HG02852 (cell line): ENCODE measurements at regions not wholly inside any gene's neighbourhood (a gene's known extent, or its start where the extent isn't known, plus 50 kb on each side); places are given as distances from the start of the nearest gene placed in this dataset.
"Not testable (repeated sequence)": the region's sequence is repeated elsewhere in the genome, so short reads cannot be mapped to it uniquely, and the experiment has no call there.

Source experiments
- ATAC-seq: cut with Tn5 transposase; IDR thresholded peaks from one replicate; pipeline ENCODE4 v1.9.1; 2021; ENCODE audit warnings: mild to moderate bottlenecking, moderate library complexity; ENCODE audit not compliant: unreplicated experiment

DNA sequence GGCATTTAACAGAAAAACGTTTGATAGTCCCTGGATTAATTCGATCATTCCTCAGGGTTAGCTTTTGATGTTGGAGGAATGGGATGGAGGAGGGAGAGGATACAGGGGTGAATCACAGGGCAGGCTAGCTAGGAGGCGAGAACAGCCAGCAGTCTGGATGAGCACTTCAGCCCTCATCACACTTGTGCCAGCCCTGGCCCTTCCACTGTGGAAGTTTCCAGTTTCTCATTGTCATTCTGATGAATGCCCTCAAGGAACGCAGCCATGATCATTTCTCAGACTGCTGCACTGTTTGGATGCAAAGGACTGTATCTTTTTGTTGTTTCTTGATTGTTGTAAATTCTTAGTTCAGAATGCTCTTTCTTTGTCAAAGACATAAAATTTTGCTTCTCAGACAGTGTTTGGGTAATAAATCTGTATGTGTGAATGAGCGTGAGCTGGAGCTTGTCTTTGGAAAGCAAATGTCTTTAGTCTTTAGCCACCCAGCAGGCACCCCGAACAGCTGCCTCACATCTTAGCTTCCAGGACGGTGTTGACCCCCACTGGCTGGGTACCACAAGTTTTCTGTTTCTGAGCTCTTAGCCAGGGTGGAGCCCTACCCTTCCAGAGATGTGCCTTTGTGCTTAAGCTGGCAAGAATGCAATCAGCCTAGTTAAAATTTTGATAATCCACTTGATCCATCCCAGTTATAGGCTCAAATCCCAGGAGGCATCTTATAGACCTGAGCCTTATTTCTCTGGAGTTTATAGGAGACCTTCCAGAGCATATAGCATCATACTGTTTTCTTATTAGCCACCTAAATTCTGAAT lies 121.1 kb downstream of the PDCD6IP start:
- no peak for ATAC-seq

DNA sequence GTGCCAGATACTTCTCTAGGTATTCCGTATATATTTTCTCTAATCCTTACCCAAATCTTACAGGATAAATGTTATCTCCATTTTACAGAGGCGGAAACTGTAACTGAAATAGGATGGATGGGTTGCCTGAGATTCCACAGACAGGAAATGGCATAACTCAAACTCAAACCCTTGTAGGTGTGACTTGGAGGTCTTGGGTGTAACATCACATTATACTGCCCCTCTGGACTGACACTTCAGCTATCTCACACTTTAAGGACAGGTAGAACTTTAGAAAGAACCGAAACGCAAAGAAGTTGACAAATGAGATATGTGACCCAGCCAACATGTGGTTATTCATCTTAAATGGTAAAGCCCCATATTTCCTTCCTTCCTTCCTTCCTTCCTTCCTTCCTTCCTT lies 122.1 kb downstream of the PDCD6IP start:
- ATAC-seq: no peak

DNA sequence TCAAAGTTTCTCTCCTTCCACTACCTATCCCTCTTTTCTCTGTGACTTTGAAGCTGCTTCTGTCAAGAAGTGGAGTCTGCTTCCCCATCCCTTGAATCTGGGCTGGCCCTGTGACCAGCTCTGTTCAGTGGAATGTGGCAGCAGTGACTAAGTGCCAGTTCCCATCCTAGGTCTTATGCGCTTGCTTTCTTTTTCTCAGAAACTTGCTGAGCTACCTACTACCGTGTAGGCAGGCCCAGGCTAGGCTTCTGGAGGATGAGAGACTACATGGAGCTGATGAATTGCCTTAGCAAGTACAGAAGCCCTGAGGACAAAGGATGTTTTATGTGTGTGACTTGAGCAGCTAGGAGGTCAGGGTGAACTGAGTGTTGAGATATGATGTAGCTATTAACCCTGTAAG lies 123.2 kb downstream of the PDCD6IP start:
- no peak for ATAC-seq

DNA sequence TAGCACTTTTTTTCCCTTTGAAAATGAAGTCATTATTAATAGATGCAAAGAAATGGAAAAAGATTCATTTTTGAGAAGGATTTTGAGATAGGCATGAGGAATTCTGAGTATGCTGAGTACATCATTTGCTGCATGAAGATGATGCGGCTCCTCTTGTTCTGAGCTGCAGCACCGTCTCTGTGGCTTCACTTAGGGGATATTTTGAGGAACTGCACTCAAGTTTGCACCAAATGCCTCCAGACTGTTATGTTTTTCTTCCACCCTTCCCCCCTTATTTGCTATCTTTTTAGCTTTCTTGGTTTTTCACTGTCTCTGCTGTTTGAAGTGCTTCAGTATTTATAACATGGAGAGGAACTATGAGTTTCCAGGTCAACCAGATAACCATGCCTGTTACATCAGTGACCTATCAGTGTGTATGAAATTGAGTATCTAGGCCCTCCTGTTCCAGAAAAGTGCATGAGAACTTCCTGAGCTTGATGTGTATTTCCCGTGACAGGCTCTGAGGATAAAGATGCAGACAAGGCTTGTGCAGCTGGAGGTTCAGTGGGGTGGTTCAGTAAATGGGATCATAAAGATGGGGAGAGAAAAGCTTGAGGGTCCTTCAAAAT lies 128.7 kb downstream of the PDCD6IP start:
- no peak for ATAC-seq

DNA sequence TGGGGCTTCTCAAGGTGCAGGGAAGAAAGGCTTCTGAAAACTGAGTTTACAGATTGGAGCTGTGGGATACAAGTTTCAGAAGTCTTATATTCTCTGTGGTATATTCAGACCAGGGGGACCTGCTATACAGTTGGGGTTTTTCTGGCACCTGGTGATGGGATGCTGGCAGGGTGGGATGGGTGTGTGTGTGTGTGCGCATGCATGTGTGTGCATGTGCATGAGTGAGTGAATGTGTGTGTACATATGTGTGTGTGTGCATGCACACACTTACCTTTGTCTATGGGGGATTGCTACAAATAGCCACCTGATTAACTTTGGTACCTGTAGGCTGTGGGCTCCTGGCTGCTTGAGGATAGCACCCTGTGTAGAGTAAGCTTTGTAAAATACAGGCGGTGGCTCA lies 131.4 kb downstream of the PDCD6IP start:
- no peak for ATAC-seq

DNA sequence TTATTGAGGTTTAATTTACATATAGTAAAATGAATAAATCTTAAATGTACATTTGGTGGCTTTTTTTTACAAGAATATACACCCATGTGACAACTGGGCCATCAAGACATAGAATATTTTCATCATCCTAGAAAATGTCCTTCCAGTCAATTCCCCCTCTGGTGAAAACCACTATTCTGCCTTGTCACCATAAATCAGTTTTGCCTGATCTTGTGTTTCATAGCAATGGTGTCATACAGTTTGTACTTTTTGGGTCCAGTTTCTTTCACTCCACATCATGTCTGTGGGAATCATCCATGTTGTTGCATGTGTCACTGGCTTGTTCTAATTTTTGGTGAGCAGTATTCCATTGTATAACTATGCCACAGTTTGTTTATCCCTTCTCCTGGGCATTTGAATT lies 133.1 kb downstream of the PDCD6IP start:
- ATAC-seq: no peak

DNA sequence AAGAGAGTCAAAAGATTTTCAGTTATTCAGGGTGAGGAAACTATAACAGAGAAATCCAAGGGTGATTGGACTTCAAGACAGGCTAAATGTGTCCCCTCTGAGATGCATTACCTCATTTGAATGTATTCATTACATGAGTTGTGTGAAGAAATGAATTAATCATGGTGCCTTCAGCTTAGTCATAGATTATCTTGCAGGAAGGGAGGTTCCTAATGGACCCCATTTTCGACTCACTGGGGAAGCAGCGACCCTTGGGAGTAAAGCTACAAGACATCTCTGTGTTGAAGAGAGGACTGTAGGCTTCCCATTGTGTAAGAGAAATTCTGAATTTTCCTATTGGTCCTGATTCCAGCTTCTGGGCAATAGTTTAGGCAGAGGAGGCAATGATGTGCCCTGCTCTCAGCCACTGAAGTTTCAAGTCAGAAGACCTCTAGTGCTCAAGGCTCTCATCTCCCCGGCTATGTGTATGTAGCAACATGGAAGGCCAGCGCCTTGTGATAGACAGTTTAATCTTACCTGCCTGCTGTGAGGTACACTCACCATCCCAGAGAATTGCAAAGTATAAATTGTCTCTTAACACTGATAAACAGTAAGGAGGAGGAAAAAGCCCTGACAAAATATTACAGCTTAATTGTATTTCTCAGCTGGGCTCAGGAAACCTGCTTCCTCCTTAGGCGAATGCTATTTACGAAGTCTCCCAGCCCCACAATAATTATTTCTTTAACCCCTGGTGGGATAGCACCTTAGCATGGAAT lies 133.8 kb downstream of the PDCD6IP start:
- ATAC-seq: no peak

DNA sequence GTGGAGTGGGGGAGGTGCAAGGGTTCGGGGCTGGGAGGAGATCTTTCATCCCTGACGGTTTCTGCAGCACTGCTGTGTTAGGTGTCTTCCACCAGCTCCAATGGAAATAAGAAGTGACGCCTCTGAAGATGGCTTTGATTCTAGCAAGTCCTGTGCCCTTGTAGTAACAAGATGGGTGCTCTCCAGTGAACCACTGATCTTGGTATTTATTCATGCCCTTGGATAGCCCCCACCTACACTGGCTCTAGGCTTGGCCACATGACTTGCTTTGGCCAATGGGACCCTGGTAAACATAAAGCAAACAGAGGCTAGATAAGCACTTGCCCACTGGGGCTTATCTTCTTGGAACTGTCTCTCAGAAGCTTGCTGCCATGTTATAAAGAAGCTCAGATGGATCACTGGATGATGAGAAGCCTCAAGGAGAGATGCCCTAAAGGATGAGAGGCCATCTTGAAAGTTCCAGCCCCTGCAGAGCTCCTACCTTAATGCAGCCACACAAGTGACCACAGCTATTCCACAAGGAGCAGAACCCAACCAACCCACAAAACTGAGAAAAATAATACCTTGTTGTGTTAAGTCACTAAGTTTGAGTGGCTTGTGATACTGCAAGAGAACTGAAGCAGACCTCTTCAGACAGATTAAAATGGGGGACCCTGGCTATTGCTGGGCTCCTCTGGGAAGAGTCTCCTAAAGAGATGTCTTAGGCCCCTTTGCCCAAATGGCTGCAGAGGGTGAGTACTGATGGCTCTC lies 137.9 kb downstream of the PDCD6IP start:
- ATAC-seq: no peak

DNA sequence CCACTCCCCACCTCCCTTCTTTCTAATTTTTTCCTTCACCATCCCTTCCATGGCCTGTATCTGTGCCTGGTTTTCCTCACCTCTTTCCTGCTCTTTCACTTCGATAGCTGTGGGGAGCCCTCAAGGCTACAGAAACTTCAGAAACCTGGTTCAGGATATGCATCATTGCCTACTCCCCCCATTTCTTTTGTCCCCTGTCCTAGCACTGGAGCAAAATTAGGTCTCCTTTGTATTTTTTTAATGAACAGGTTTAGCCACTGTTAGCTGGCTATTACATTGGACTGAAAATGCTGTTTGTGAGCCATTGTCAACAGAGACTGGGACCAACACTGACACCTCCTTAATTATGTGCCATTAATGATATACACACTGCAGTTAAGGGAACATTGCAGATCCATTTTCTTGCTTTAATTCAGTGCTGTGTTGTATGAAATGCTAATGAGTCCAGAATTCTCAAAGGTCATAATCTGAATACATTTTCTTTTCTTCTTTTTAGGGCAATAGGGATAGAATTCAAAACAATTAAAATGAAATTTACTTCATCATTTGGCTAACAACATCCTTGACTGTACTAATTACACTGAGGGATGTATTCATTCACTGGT lies 138.6 kb downstream of the PDCD6IP start:
- ATAC-seq: no peak

DNA sequence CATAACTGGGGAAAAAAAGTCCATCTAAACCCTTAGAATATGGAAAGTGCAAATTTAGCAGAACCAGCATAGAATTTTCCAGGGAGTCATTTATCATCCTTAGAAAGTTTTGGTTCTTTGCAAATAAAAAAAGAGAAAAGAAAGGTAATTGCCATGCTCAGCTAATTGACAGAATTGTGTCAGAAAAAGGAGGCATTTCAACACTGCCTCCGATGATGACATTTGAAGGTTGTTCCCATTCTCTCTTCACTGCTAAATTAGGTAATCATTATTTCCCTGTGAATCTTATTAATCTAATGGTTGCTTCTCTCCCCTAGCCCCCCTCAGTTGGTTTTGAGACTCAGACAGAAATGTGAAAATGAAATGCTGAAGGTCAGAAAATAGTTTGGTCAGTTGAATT lies 139.2 kb downstream of the PDCD6IP start:
- ATAC-seq: no peak

DNA sequence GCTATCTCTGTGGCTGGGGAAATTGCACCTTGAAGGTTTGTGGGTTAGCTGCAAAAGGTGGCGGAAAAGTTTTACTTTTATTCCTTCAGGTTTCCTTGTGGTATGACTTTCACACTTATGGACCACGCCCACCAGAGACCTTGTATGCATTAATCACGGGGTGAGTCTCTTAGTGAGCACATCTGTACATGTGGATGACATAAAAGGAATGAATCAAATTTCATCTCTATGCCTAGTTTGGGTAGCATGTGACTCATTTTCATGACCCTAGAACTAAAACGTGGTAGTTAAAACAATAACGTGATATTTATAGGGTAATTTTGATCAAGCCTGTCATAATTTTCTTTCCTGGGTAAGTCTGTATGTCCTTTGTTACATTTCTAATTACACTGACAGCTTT lies 141.7 kb downstream of the PDCD6IP start:
- ATAC-seq: no peak

DNA sequence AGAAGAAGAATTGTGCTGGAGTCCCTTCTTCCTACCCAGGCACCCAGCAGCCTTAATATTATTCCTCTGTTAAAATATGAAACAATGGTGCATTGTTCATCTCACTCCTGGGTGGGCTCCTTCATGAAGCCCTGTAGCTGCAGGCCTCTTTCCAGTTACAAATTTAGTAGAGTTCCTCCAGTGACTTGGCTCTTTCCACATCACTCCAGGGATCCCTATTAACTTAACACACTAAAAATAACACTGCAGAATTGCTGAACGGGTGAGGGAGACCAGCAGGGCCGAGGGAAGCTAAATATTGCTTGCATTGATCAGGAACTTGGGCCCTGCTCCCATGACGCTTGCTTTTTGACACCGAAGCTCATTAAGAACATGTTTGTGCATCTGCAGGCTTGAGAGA lies 142.3 kb downstream of the PDCD6IP start:
- ATAC-seq: no peak

DNA sequence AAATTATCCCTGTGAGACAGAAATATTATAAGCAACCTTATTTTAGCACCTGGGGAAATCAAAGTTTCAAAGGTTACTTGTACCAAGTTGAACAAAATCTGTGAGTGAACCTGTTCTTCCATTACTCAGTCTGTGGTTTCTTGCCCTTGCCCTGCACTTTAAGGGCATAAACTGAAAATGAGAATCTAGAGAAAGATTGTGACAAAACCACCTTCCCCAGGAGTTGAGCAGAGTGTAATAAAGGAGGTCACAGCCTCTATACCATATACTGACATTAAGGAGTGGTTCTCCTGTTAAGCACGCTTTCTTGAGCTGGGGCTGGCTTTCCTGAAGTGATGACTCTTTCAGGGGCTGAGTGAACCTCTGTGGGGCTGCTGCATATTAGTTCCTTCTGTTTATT lies 143.4 kb downstream of the PDCD6IP start:
- no peak for ATAC-seq

DNA sequence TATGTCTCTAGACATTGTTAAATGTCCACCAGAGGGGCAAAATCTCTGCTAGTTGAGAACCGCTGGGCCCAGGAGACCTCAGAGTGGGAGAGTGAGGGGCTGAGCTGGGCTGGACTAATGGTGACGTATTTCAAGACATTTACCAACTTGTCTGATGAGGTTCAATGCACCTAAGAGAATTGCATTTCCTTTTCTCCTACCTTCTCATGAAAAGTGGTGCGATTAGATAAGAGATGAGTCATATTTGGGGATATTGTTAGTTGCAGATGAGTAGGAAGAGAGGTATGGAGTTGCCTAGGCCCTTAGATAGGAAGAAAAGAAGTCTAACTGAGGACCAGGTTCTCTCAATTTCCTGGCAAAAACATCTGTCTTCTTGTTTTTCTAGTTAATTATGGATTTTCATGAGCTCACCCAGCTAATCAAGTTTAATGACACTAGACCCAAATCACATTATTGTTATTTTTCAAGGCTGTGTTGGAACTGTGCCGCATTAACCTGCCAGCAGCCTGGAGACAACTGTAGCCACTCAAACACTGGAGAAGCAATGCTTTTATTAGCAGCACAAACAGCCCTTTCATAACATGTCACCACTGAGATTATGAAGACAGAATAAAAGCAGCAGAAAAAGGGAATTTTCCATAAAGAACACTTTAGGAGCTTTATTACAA lies 144.2 kb downstream of the PDCD6IP start:
- no peak for ATAC-seq

DNA sequence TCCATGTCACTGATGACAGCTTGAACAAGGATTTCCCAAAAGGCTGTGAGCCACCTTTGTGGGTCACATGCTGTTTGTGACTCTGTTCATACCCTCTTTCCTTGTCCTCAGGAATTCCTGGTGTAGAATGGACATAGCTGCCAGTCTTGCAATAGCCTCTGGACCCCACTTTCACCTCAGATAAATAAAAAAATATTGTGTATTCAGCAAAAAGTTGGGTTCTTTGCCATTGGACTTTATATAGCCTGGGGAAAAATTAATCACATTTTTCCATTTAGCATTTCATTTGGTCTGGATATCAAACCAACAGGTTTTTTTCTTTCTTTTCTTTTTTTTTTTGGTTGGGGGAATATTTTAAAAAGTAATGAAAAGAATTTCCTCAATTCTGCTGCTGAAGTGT lies 144.8 kb downstream of the PDCD6IP start:
- no peak for ATAC-seq

DNA sequence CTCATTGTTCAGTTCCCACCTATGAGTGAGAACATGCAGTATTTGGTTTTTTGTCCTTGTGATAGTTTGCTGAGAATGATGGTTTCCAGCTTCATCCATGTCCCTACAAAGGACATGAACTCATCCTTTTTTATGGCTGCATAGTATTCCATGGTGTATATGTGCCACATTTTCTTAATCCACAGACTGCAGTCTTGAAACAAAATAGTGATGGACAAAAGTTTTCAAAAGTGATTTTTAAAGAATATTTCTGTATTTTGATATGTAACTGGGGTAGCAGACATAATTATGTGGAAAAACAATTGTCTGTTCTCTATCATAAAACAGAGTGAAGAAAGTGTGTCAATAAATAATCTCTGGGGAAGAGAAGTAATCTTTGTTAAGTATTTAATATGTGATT lies 148.2 kb downstream of the PDCD6IP start:
- ATAC-seq: not testable (repeated sequence)

DNA sequence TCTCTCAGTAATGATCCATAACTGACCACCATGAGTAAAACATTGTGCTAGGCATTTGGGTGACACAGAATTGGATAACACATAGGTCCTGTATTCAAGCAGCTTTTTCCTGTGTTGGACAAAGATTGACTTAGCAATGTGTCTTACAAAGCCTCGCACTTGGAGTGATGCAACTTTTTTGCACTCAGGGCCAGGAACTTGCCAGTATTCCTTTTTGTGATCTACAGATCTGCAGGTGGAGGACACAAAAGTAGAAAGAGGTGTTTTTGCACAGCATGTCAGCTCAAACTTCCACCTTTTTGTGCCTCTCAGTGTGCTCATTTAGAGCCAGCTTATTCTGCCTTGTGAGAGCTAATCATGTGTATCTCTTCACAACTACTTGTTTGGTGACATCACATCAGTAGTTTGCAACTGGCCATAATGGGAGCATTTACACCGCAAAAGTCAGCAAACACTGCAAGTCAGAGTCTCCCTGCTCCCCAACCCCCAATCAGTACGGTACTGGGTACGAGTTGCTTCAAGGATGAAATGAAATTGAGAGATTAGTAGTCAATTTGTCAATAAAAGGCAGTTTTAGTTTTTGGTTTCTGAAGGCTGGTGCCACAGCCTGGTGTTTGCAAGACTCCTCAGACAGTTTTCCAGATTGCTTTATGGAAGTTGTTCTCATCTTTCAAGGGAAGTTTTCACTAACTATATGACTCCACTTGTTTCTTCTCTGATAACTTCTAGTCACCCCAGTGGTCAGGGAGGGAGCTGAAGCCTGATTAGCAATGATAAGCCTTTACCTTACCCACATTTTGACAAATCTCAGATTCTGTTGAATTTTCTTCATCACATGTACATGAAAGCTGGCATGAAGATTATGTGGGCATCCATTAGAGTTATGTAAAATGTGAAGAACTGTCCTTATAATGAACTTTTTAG lies 149.1 kb downstream of the PDCD6IP start:
- no peak for ATAC-seq

DNA sequence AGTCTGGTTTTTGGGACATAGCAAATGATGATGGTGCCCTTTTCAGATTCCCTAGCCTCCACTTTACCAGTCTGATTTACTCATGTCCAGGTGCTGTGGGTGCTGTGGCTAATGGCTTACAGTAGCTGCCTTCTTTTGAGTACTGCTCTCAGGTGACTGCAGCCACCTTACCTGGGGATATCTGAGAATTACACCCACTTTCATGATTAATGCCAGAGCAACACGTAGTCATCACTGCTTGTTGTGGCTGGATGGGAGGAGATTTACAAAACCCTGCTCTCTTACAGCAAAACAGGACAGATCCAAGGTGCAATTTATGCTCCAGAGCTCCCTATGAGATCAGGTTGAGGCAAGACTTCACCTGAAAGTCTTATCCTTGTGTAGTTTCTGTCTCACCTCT lies 150.6 kb downstream of the PDCD6IP start:
- no peak for ATAC-seq

DNA sequence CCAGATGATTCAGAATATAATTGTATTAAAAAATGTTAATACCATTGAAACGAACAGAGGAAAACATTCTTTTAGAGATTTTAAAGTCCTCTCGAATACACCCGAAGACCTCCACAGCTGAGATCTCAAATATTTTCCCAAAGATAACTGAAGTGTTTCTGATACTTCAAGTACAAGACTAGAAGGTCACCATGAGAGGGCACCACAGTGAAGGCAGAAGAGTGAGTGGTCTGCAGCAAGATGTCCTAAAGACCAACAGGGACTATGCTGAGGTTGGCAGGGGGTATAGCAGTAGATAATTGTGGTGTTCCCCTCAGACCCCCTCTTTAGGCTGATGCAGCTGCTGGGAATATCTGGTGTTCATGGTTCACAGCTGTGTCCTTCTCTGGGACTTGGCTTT lies 156.5 kb downstream of the PDCD6IP start:
- no peak for ATAC-seq
